ENCODE measurements at regions not wholly inside any gene's neighbourhood (a gene's known extent, or its start where the extent isn't known, plus 50 kb on each side); places are given as distances from the start of the nearest gene placed in this dataset.

DNA sequence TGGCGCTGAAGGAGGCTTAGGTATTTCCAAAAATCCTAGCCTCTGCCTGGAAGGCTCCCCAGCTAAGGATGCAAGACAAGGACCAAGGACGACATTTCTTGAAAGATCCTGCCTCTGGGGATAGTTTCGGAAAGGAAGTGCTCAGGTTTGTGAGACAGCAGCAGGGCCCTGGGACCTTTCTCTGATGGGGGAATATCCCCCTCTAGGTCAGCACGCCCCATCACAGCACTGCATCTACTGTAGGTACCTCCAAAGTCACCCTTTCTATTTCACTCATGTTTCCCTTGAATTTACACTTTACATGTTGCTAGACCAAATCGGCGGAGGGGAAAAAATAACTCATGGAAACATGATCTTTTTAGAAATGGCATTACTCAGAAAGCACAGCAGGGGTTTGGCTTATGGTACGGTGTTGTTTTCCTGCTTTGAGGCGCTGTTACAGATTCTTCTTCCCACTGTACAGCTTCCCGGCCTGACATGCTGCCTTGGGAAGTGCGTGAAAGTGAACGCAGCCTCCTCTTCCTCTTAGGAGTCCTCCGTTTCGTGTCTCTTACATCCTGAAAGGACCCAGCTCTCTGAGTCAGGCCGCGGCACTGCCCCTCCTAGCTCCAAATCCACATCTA is 77.2 kb upstream of the DHRSX start:
- Histone ChIP-seq H3K27ac (ENCODE audit: low read depth in 2 of 2, low read length in 1 of 2) (no peak overlapping the region), H3K4me1 (ENCODE audit: control insufficient read depth in 1 of 2, insufficient read depth in 2 of 2, low read depth in 1 of 2, low read length in 1 of 2) (no peaks in the 10 kb centered on the region; a peak in 1 of 4 replicates), H3K4me3 (ENCODE audit: low read depth in 2 of 2, low read length in 1 of 2) (no peak overlapping the region), H4K20me1 (ENCODE audit: insufficient read depth) (no peaks in the 10 kb centered on the region), H3K9me2 (no peaks in the 10 kb centered on the region), H3K9me3 (no peaks in the 10 kb centered on the region), H3F3A (replicated peaks; ENCODE audit: insufficient read depth) (no peaks in the 10 kb centered on the region), H2AFZ (ENCODE audit: low read depth) (no peak overlapping the region), H3K27me3 (ENCODE audit: insufficient read depth) (peaks cover 30% of the 10 kb centered on the region; the same call in 1 of the 2 replicates), H3K79me2 (ENCODE audit: insufficient read depth) (no peaks in the 10 kb centered on the region), H3K4me2 (peak overlapping the region; percentile 12; the same call in 1 of the 2 replicates), H3K9ac (no peak overlapping the region), H3K36me3 (replicated peaks in 1 of 2; ENCODE audit: control insufficient read depth in 1 of 2, insufficient read depth in 2 of 2, low read length in 1 of 2) (no peaks in the 10 kb centered on the region)
- ChIA-PET CTCF (no interaction called here), POLR2A (no interaction called here)
- DNase-seq = no peak
- TF ChIP-seq NRF1 (IDR thresholded peaks at IDR 0.05; ENCODE audit: low read depth, low read length) = no peak
- TF ChIP-seq, protein P1, sequence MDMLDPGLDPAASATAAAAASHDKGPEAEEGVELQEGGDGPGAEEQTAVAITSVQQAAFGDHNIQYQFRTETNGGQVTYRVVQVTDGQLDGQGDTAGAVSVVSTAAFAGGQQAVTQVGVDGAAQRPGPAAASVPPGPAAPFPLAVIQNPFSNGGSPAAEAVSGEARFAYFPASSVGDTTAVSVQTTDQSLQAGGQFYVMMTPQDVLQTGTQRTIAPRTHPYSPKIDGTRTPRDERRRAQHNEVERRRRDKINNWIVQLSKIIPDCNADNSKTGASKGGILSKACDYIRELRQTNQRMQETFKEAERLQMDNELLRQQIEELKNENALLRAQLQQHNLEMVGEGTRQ (IDR thresholded peaks at IDR 0.05; ENCODE audit: borderline replicate concordance, low read depth, low read length) = no peak
- WGBS (ENCODE audit: low lambda C conversion rate) = 56% methylated on average over 15 of the region's 15 CpGs

DNA sequence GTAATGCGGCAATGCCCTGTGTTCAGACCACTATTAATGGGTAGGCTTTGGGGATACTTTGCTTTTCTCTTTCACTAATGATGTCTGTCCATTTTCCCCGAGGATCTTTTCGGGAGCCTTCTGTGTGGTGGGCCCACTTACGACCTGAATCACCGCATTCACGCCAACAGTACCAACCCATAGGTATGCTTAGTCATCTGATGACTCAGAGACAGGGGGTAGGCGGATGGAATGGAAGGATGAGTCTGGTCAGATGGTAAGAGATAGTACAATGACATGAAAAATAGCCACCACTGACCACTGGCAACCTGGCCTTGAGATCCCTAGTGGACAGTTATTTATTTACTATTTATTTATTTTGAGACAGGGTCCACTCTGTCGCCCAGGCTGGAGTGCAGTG is 76.0 kb upstream of the DHRSX start:
- Histone ChIP-seq H3K9ac (no peak overlapping the region), H3K4me3 (ENCODE audit: low read depth in 2 of 2, low read length in 1 of 2) (no peak overlapping the region), H4K20me1 (ENCODE audit: insufficient read depth) (no peaks in the 10 kb centered on the region), H3K27ac (ENCODE audit: low read depth in 2 of 2, low read length in 1 of 2) (no peak overlapping the region), H3K9me3 (no peaks in the 10 kb centered on the region), H3K79me2 (ENCODE audit: insufficient read depth) (no peaks in the 10 kb centered on the region), H3K9me2 (no peaks in the 10 kb centered on the region), H3K4me2 (no peak overlapping the region), H3K4me1 (ENCODE audit: control insufficient read depth in 1 of 2, insufficient read depth in 2 of 2, low read depth in 1 of 2, low read length in 1 of 2) (no peaks in the 10 kb centered on the region; a peak in 1 of 4 replicates), H2AFZ (ENCODE audit: low read depth) (no peak overlapping the region), H3F3A (replicated peaks; ENCODE audit: insufficient read depth) (no peaks in the 10 kb centered on the region), H3K27me3 (ENCODE audit: insufficient read depth) (peaks cover 20% of the 10 kb centered on the region; the same call in 1 of the 2 replicates), H3K36me3 (replicated peaks in 1 of 2; ENCODE audit: control insufficient read depth in 1 of 2, insufficient read depth in 2 of 2, low read length in 1 of 2) (no peaks in the 10 kb centered on the region)
- CTCF ChIA-PET = no interaction called here
- 33% methylated on average over 8 of the region's 8 CpGs for WGBS (ENCODE audit: low lambda C conversion rate)
- no peak for TF ChIP-seq MAX (IDR thresholded peaks at IDR 0.05; ENCODE audit: low read depth)
- TF ChIP-seq, protein P2, sequence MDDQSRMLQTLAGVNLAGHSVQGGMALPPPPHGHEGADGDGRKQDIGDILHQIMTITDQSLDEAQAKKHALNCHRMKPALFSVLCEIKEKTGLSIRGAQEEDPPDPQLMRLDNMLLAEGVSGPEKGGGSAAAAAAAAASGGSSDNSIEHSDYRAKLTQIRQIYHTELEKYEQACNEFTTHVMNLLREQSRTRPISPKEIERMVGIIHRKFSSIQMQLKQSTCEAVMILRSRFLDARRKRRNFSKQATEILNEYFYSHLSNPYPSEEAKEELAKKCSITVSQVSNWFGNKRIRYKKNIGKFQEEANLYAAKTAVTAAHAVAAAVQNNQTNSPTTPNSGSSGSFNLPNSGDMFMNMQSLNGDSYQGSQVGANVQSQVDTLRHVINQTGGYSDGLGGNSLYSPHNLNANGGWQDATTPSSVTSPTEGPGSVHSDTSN (IDR thresholded peaks at IDR 0.05) = peak; percentile 75
- TF ChIP-seq FOSL2 (IDR thresholded peaks at IDR 0.05; ENCODE audit: borderline replicate concordance, low read depth) = peak; percentile 92
- TF ChIP-seq GABPA (IDR thresholded peaks at IDR 0.05; ENCODE audit: low read depth) = no peak
- peak; percentile 67; the same call in 1 of the 2 replicates for TF ChIP-seq TCF12 (IDR thresholded peaks at IDR 0.05)
- TF ChIP-seq GATA2 (CRISPR knock-in tag; IDR thresholded peaks at IDR 0.05) = no peak
- TF ChIP-seq EP300 (IDR thresholded peaks at IDR 0.05; ENCODE audit: borderline replicate concordance in 1 of 2, low read depth in 1 of 2, low read length in 1 of 2) = peak in 1 of 2 experiments; percentile 42; a peak in 1 of 4 replicates
- no peak for TF ChIP-seq IRF3 (IDR thresholded peaks at IDR 0.05; ENCODE audit: low read depth, low read length)
- TF ChIP-seq JUND (IDR thresholded peaks at IDR 0.05) = peak; percentile 83
- TF ChIP-seq CTCF (IDR thresholded peaks at IDR 0.05) = peak; percentile 10; the same call in 1 of the 2 replicates
- TF ChIP-seq SIN3A (IDR thresholded peaks at IDR 0.05; ENCODE audit: borderline replicate concordance, low read depth, low read length) = no peak
- DNase-seq = no peak
- POLR2A ChIA-PET = no interaction called here
